ENCODE measurements at regions not wholly inside any gene's neighbourhood (a gene's known extent, or its start where the extent isn't known, plus 50 kb on each side); places are given as distances from the start of the nearest gene placed in this dataset.

GRCh38 chr15:66933932-66934867, 131.2 kb upstream of the SMAD3 start:
- no peak for DNase-seq

- DNase-seq = no peak
Observed at GRCh38 chr15:66934868-66935520, 130.4 kb upstream of the SMAD3 start.

- DNase-seq = no peak
Observed at GRCh38 chr15:66935688-66936087, 129.7 kb upstream of the SMAD3 start.

- DNase-seq = no peak
Observed at GRCh38 chr15:66936109-66936860, 129.1 kb upstream of the SMAD3 start.

GRCh38 chr15:66936861-66937582, 128.4 kb upstream of the SMAD3 start:
- no peak for DNase-seq

- no peak for DNase-seq
Observed at GRCh38 chr15:66937588-66937987, 127.8 kb upstream of the SMAD3 start.

- peak; percentile 63 for DNase-seq
Observed at GRCh38 chr15:66938114-66938830, 127.1 kb upstream of the SMAD3 start.

GRCh38 chr15:66939016-66939415, 126.4 kb upstream of the SMAD3 start:
- no peak for DNase-seq

- DNase-seq = no peak
Observed at GRCh38 chr15:66939451-66940023, 125.9 kb upstream of the SMAD3 start.

GRCh38 chr15:66940368-66940767, 125.0 kb upstream of the SMAD3 start:
- no peak for DNase-seq

GRCh38 chr15:66941108-66941711, 124.2 kb upstream of the SMAD3 start:
- no peak for DNase-seq

GRCh38 chr15:66941791-66942190, 123.6 kb upstream of the SMAD3 start:
- no peak for DNase-seq

- no peak for DNase-seq
Observed at GRCh38 chr15:66942649-66943390, 122.6 kb upstream of the SMAD3 start.

GRCh38 chr15:66943456-66944095, 121.8 kb upstream of the SMAD3 start:
- no peak for DNase-seq

- no peak for DNase-seq
Observed at GRCh38 chr15:66944121-66944520, 121.3 kb upstream of the SMAD3 start.

- no peak for DNase-seq
Observed at GRCh38 chr15:66945286-66945685, 120.1 kb upstream of the SMAD3 start.

GRCh38 chr15:66945842-66946241, 119.6 kb upstream of the SMAD3 start:
- no peak for DNase-seq

- DNase-seq = peak; percentile 74
Observed at GRCh38 chr15:66946578-66947164, 118.7 kb upstream of the SMAD3 start.

GRCh38 chr15:66947471-66947870, 117.9 kb upstream of the SMAD3 start:
- DNase-seq = no peak

GRCh38 chr15:66948294-66948693, 117.1 kb upstream of the SMAD3 start:
- no peak for DNase-seq
